UCSD-AML1 (cell line): ENCODE measurements at regions not wholly inside any gene's neighbourhood (a gene's known extent, or its start where the extent isn't known, plus 50 kb on each side); places are given as distances from the start of the nearest gene placed in this dataset.

Source experiments
- DNase-seq: peaks from one replicate; lab custom pipeline; 2025; ENCODE audit not compliant: unreplicated experiment; lab: John Stamatoyannopoulos, UW

- no peak for DNase-seq
Measured at GRCh38 chr20:11841972-11842461, 75.7 kb upstream of the BTBD3 start.

- no peak for DNase-seq
Measured at GRCh38 chr20:11843289-11843688, 74.4 kb upstream of the BTBD3 start.

- DNase-seq = no peak
Measured at GRCh38 chr20:11844691-11845090, 73.0 kb upstream of the BTBD3 start.

- no peak for DNase-seq
Measured at GRCh38 chr20:11845340-11845739, 72.4 kb upstream of the BTBD3 start.

GRCh38 chr20:11846131-11846530, 71.6 kb upstream of the BTBD3 start:
- DNase-seq = no peak

- DNase-seq = no peak
Measured at GRCh38 chr20:11847827-11848226, 69.9 kb upstream of the BTBD3 start.

- no peak for DNase-seq
Measured at GRCh38 chr20:11849270-11849915, 68.3 kb upstream of the BTBD3 start.

- DNase-seq = no peak
Measured at GRCh38 chr20:11849976-11850670, 67.6 kb upstream of the BTBD3 start.

- DNase-seq = no peak
Measured at GRCh38 chr20:11850901-11851300, 66.8 kb upstream of the BTBD3 start.

- DNase-seq = no peak
Measured at GRCh38 chr20:11851646-11852045, 66.0 kb upstream of the BTBD3 start.

GRCh38 chr20:11852189-11852588, 65.5 kb upstream of the BTBD3 start:
- DNase-seq = no peak

GRCh38 chr20:11852811-11853210, 64.9 kb upstream of the BTBD3 start:
- no peak for DNase-seq

- no peak for DNase-seq
Measured at GRCh38 chr20:11853359-11853758, 64.3 kb upstream of the BTBD3 start.

- DNase-seq = no peak
Measured at GRCh38 chr20:11861479-11861878, 56.2 kb upstream of the BTBD3 start.

- no peak for DNase-seq
Measured at GRCh38 chr20:11867291-11867919, 50.3 kb upstream of the BTBD3 start.
